Epithelial cell of esophagus (primary cell): ENCODE measurements at regions not wholly inside any gene's neighbourhood (a gene's known extent, or its start where the extent isn't known, plus 50 kb on each side); places are given as distances from the start of the nearest gene placed in this dataset.

Source experiments
- DNase-seq: peaks from one replicate; pipeline ENCODE4 v3.0.0; 2010; ENCODE audit warnings: low read depth
- H3K4me3 ChIP-seq: 2 replicates; pipeline ENCODE4 v1.5.1; 2011; ENCODE audit warnings: mild to moderate bottlenecking, low read length, control low read depth
- TF ChIP-seq, protein P1 (sequence below): IDR thresholded peaks from 2 replicates; pipeline ENCODE4 v1.5.1; 2011; ENCODE audit warnings: low read depth, mild to moderate bottlenecking, low read length, control low read depth, inconsistent platforms; ENCODE audit not compliant: insufficient read depth; ENCODE audit errors: missing control alignments

DNA sequence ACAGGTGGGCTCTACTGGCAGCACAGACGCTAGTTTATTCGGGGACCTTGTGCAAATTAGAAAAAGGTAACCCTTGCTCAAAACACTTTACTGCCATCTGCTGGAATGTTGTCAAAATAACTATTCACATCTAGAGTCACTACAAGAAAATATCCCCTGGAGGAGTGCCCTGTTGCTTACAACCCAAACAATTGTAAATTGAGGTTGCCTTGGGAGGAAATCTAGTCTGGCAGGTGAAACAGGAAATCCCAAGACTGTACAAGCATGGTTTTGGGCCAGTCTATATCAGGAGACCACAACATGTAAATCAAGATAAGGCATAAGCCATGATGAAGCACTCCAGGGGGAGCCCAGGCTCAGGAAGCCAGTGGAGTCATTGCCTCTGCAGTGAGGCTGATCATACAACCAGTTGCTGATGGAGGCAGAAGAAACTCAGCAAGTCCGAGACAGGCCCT is 136.8 kb upstream of the ACP3 start:
- H3K4me3 ChIP-seq: no peak overlapping the region
- TF ChIP-seq, protein P1, sequence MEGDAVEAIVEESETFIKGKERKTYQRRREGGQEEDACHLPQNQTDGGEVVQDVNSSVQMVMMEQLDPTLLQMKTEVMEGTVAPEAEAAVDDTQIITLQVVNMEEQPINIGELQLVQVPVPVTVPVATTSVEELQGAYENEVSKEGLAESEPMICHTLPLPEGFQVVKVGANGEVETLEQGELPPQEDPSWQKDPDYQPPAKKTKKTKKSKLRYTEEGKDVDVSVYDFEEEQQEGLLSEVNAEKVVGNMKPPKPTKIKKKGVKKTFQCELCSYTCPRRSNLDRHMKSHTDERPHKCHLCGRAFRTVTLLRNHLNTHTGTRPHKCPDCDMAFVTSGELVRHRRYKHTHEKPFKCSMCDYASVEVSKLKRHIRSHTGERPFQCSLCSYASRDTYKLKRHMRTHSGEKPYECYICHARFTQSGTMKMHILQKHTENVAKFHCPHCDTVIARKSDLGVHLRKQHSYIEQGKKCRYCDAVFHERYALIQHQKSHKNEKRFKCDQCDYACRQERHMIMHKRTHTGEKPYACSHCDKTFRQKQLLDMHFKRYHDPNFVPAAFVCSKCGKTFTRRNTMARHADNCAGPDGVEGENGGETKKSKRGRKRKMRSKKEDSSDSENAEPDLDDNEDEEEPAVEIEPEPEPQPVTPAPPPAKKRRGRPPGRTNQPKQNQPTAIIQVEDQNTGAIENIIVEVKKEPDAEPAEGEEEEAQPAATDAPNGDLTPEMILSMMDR: peak; percentile 61
- peak; percentile 71 for DNase-seq

DNA sequence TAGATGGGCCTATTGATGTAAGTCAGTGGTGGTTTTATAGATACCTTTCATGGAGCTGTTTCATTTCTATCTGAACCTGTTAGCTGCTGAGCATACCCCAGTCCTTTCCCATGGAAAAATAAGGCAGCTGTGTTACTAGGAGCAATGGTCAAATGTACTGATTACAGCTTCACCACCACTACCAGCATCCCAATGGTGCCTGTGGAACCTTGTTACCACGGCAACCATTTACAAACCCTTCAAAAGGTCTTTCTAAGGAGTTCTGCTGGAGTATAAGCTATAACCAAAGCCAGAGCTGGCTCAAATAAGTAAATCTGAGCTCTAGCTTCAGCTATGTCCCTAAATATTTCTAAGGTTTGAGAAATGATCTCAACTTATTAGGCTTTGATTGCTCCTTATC is 133.4 kb upstream of the ACP3 start:
- TF ChIP-seq, protein P1: no peak
- no peak overlapping the region for H3K4me3 ChIP-seq
- DNase-seq: no peak

DNA sequence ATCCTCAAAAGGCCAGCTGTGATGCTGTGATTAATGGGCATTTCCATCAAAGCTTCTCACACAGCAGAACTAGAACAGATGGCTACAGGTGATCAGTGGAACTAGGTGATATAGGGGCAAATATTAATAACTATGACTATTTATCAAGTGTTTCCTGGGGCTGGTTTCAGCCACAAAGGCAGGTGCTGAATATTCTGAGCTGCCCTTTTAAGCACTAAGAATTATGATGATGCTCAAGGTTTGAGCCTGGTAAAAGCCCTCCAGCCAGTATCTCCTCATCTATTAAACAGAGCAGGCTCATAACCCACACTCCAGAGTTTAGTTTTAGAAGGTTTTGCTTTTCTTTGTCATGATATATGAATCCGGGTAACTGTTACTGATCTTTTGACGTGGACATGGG is 129.5 kb upstream of the ACP3 start:
- DNase-seq: no peak
- no peak overlapping the region for H3K4me3 ChIP-seq
- TF ChIP-seq, protein P1: no peak

DNA sequence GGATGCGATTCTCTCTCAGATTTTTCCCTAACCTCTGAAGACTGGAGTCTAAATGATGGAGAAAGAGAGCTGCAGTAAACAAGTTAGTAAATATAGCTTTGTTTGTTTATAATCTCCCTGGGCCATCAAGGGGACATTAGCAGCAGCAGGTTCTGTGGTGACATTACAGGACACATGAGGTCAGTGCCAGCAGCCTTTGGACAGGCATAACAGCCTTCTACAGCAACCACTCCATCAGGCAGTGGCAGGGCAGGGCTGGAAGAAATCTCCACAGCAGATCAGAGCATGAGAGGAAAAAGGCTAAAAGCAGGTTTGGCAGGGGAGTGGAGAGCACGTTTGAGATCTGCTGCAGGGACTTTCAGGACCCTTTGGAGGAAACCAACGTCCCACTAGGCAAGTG is 127.6 kb upstream of the ACP3 start:
- no peak overlapping the region for H3K4me3 ChIP-seq
- TF ChIP-seq, protein P1: no peak
- DNase-seq: no peak

DNA sequence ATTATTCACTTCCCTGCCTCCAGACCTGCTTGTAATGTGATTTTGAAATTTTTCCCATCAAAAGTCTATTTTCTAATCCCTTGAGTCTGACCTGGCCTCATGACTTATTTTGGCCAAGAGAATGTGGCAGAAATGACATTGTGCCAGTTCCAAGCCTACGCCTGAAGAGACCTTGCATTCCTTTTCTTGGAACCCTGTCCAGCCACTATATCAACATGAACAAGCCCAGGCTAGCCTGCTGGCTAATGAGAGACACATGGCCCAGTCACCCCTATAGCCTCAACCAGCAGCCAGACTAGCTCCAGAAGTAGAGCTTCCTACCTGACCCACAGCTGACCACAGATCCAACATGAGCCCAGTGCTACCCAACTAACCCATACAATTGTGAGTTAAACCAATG is 121.1 kb upstream of the ACP3 start:
- peak; percentile 46 for DNase-seq
- no peak overlapping the region for H3K4me3 ChIP-seq
- TF ChIP-seq, protein P1: no peak

DNA sequence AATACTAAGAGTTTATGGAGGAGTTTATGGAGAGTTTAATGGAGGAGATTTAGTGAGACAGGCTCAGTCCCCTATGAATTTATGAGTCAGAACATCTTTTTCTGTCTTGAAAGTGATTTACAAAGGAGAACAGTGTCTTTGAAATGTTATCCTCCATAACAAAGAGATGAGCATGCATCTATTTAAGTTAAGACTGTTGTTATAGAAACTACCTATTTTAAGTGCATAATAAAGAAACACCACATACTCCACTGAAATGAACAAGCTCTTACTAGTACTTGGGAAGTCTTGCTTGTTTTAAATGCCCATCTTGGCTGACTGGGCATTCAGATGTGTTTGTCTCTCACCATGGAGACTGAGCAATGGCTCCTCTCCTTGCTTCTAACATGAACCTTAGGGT is 118.7 kb upstream of the ACP3 start:
- TF ChIP-seq, protein P1: no peak
- no peak overlapping the region for H3K4me3 ChIP-seq
- no peak for DNase-seq

DNA sequence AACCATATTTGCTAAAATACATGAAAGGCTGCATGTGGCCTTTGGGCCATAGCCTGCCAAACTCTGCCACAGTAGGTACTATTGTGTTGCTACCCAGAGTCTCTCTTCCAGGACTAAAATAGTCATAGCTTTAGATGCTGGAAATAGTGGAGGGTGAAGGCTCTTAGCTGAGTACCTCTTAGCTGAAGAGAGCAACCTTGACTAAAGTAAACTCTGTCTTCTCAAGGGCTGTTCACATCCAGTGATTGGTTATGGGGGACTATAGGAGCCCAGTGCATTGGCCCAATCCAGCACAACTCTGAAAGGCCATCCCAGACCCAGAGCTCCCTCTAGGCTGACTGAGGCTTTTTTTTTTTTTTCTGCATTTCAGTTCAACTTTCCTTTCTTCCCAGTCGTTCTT is 117.8 kb upstream of the ACP3 start:
- TF ChIP-seq, protein P1: no peak
- DNase-seq: no peak
- no peak overlapping the region for H3K4me3 ChIP-seq
